Fibroblast of lung (primary cell): ENCODE measurements at regions not wholly inside any gene's neighbourhood (a gene's known extent, or its start where the extent isn't known, plus 50 kb on each side); places are given as distances from the start of the nearest gene placed in this dataset.

Experiments used
- DNase-seq, 2 donors: peaks; one replicate each; pipeline versions ENCODE4 v3.0.0 to v3.0.0-alpha.2; 2010; ENCODE audit warnings: low read depth in 2 of 2
- H2AFZ ChIP-seq: 2 replicates; pipeline ENCODE4 v1.5.1; 2012; ENCODE audit warnings: low read length, control low read depth, inconsistent platforms
- H3K27ac ChIP-seq: 2 replicates; pipeline ENCODE4 v1.5.1; 2011; ENCODE audit warnings: low read length, control low read depth; ENCODE audit not compliant: insufficient read depth
- H3K27me3 ChIP-seq: 2 replicates; pipeline ENCODE4 v1.5.1; 2011; ENCODE audit warnings: mild to moderate bottlenecking, low read length; ENCODE audit not compliant: control insufficient read depth, insufficient read depth
- H3K36me3 ChIP-seq: 2 replicates; pipeline ENCODE4 v1.5.1; 2011; ENCODE audit warnings: low read length; ENCODE audit not compliant: control insufficient read depth, insufficient read depth
- H3K4me1 ChIP-seq: 2 replicates; pipeline ENCODE4 v1.5.1; 2011; ENCODE audit warnings: low read length; ENCODE audit not compliant: control insufficient read depth, insufficient read depth; ENCODE audit errors: extremely low read depth
- H3K4me2 ChIP-seq: 2 replicates; pipeline ENCODE4 v1.5.1; 2011; ENCODE audit warnings: low read length, control low read depth; ENCODE audit not compliant: insufficient read depth; ENCODE audit errors: extremely low read depth
- H3K4me3 ChIP-seq, 4 experiments: fragments of 200-600 bp in 1 of 4; sonication (generic) in 1 of 4; replicated peaks in 1 of 4; 2 replicates each; pipeline ENCODE4 v1.5.1; 2011 to 2016; ENCODE audit warnings: low read length in 4 of 4, low read depth in 3 of 4, mild to moderate bottlenecking in 3 of 4, control low read depth in 2 of 4, inconsistent platforms in 1 of 4, mixed read lengths in 1 of 4; ENCODE audit not compliant: insufficient read depth in 1 of 4; ENCODE audit errors: control extremely low read depth in 1 of 4
- H3K79me2 ChIP-seq: 2 replicates; pipeline ENCODE4 v1.5.1; 2012; ENCODE audit warnings: mild to moderate bottlenecking, low read length, inconsistent platforms; ENCODE audit not compliant: control insufficient read depth, insufficient read depth
- H3K9ac ChIP-seq: 2 replicates; pipeline ENCODE4 v1.5.1; 2011; ENCODE audit warnings: mild to moderate bottlenecking, low read length, control low read depth; ENCODE audit not compliant: insufficient read depth
- H3K9me3 ChIP-seq: 2 replicates; pipeline ENCODE4 v1.5.1; 2012; ENCODE audit warnings: low read depth, low read length; ENCODE audit not compliant: control insufficient read depth, insufficient read depth
- H4K20me1 ChIP-seq: 2 replicates; pipeline ENCODE4 v1.5.1; 2011; ENCODE audit warnings: low read length; ENCODE audit not compliant: control insufficient read depth, insufficient read depth; ENCODE audit errors: extremely low read depth
- EZH2 ChIP-seq: IDR thresholded peaks from 2 replicates; pipeline ENCODE4 v1.5.1; 2012; ENCODE audit warnings: low read length, control low read depth, mild to moderate bottlenecking; ENCODE audit errors: missing control alignments
- TF ChIP-seq, protein P1 (sequence below), 2 donors: IDR thresholded peaks in 1 of 2; conservative IDR thresholded peaks in 1 of 2; 1 replicate in 1 of 2; 2 replicates in 1 of 2; pipeline ENCODE4 v1.5.1; 2011 to 2012; ENCODE audit warnings: low read length in 2 of 2, control low read depth in 1 of 2, inconsistent platforms in 1 of 2, low read depth in 1 of 2, mild to moderate bottlenecking in 1 of 2

DNA sequence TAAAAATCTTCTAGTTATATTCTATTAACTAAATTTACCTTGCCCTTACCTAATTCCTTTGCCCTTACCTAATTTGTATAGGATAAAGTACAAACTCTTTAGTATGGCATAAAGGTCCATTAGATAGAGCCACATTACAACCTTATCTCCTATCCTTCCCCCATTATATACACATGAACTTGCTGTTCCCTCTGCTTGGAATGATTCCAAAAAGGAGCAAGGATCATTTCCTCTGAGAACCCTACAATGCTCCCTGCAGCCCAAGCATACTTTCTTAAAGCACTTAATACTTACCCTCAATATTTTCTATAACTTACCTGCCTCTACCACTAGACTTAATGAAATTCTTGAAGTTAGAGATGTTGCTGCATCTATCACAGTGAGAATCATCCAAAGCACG, 118.9 kb upstream of the CCDC54 start:
- H3K9me3 ChIP-seq, result no peaks in the 10 kb centered on the region
- no peaks in the 10 kb centered on the region for H3K4me1 ChIP-seq
- no peaks in the 10 kb centered on the region for H3K36me3 ChIP-seq
- H3K9ac ChIP-seq, result no peak overlapping the region
- TF ChIP-seq, protein P1, sequence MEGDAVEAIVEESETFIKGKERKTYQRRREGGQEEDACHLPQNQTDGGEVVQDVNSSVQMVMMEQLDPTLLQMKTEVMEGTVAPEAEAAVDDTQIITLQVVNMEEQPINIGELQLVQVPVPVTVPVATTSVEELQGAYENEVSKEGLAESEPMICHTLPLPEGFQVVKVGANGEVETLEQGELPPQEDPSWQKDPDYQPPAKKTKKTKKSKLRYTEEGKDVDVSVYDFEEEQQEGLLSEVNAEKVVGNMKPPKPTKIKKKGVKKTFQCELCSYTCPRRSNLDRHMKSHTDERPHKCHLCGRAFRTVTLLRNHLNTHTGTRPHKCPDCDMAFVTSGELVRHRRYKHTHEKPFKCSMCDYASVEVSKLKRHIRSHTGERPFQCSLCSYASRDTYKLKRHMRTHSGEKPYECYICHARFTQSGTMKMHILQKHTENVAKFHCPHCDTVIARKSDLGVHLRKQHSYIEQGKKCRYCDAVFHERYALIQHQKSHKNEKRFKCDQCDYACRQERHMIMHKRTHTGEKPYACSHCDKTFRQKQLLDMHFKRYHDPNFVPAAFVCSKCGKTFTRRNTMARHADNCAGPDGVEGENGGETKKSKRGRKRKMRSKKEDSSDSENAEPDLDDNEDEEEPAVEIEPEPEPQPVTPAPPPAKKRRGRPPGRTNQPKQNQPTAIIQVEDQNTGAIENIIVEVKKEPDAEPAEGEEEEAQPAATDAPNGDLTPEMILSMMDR (conservative IDR thresholded peaks at IDR 0.05 in 1 of 2, IDR thresholded peaks at IDR 0.05 in 1 of 2; ENCODE audit: low read depth in 1 of 2, low read length in 2 of 2), result no peak
- no peak for TF ChIP-seq EZH2
- no peak overlapping the region for H3K4me3 ChIP-seq
- H3K4me2 ChIP-seq, result no peak overlapping the region
- no peak overlapping the region for H3K27ac ChIP-seq
- no peak overlapping the region for H2AFZ ChIP-seq
- H3K79me2 ChIP-seq, result no peaks in the 10 kb centered on the region
- H4K20me1 ChIP-seq, result no peaks in the 10 kb centered on the region
- DNase-seq, result no peak
- no peaks in the 10 kb centered on the region for H3K27me3 ChIP-seq

DNA sequence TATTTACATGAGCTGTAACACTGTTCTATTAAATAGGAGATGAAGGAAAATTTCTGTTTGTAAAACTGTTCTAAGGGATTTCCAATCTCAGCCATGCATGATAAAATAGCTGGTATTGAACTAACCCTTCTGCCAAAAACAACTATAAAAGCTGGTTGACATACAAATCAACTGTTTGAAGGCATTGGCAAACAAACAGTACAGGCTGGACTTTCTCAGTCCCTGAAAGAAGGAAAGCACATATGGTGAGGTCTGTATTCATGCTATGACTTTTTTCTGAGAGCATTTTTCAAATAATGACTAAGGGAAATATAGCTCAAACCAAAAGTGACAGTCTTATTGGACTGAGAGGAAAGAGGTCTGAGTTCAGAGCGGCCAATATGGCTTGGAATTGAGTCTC, 117.0 kb upstream of the CCDC54 start:
- Histone ChIP-seq H4K20me1 (no peaks in the 10 kb centered on the region), H3K27ac (no peak overlapping the region), H3K27me3 (no peaks in the 10 kb centered on the region), H2AFZ (no peak overlapping the region), H3K4me3 (no peak overlapping the region), H3K36me3 (no peaks in the 10 kb centered on the region), H3K4me2 (no peak overlapping the region), H3K4me1 (peaks cover 2% of the 10 kb centered on the region), H3K79me2 (no peaks in the 10 kb centered on the region), H3K9me3 (no peaks in the 10 kb centered on the region), H3K9ac (no peak overlapping the region)
- TF ChIP-seq EZH2, result no peak
- TF ChIP-seq, protein P1 (conservative IDR thresholded peaks at IDR 0.05 in 1 of 2, IDR thresholded peaks at IDR 0.05 in 1 of 2; ENCODE audit: low read depth in 1 of 2, low read length in 2 of 2), result no peak
- peak in 1 of 2 donors; percentile 25 for DNase-seq

DNA sequence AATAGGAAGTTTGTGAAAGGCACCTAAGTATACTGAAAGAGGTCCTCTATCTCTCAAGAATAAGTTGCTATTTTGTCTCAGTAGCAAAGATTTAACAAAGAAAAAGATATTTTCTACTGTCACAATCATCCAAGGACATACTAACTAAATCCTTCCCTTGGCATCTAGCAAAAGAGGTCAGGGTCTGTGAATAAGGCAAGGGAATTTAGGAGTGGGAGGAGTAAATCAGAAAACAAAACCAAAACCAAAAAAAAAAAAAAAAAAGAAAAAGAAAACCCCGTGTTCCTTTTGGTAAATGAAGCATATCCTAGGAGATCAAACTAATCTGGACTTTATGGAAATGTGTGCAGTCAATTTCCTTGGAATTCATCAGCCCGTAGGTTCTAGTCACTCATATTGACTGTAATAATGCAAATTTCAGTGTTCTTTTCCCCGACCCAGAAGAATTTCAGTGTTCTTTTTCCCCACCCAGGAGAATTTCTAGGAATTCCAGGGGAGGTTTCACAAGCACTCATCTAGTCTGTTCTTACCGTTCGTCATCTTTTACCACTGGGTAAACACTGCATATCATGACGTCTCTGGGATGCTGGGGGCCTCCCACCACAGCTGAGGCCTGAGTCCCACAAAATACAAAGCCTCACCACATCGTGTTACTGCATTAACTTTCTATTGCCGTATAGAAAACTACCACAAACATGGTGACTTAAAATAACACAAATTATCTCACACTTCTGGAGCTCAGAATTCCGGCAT, 113.8 kb upstream of the CCDC54 start:
- Histone ChIP-seq H3K27me3 (no peaks in the 10 kb centered on the region), H2AFZ (peak overlapping the region; percentile 0), H3K79me2 (no peaks in the 10 kb centered on the region), H3K4me2 (peak overlapping the region; percentile 66), H3K9me3 (no peaks in the 10 kb centered on the region), H3K4me3 (peak overlapping the region in 1 of 4 experiments; percentile 22), H3K36me3 (no peaks in the 10 kb centered on the region), H3K9ac (no peak overlapping the region), H3K4me1 (peaks cover 2% of the 10 kb centered on the region), H3K27ac (peak overlapping the region; percentile 13), H4K20me1 (no peaks in the 10 kb centered on the region)
- DNase-seq, result peak in 1 of 2 donors; percentile 9
- TF ChIP-seq EZH2, result no peak
- TF ChIP-seq, protein P1 (conservative IDR thresholded peaks at IDR 0.05 in 1 of 2, IDR thresholded peaks at IDR 0.05 in 1 of 2; ENCODE audit: low read depth in 1 of 2, low read length in 2 of 2), result no peak
